HG02885 (cell line): ENCODE measurements at regions not wholly inside any gene's neighbourhood (a gene's known extent, or its start where the extent isn't known, plus 50 kb on each side); places are given as distances from the start of the nearest gene placed in this dataset.
"Not testable (repeated sequence)": the region's sequence is repeated elsewhere in the genome, so short reads cannot be mapped to it uniquely, and the experiment has no call there.

Experiments used
- ATAC-seq: cut with Tn5 transposase; IDR thresholded peaks from one replicate; pipeline ENCODE4 v1.9.1; 2021; ENCODE audit warnings: mild to moderate bottlenecking; ENCODE audit not compliant: unreplicated experiment, poor library complexity

- not testable (repeated sequence) for ATAC-seq
Observed at GRCh38 chr4:20062857-20063256, 188.8 kb upstream of the SLIT2 start.

GRCh38 chr4:20062054-20062453, 189.7 kb upstream of the SLIT2 start:
- no peak for ATAC-seq

GRCh38 chr4:20050768-20051167, 200.9 kb upstream of the SLIT2 start:
- no peak for ATAC-seq

GRCh38 chr4:20049889-20050288, 201.8 kb upstream of the SLIT2 start:
- no peak for ATAC-seq

- no peak for ATAC-seq
Observed at GRCh38 chr4:20046931-20047677, 204.6 kb upstream of the SLIT2 start.

GRCh38 chr4:20046179-20046578, 205.5 kb upstream of the SLIT2 start:
- no peak for ATAC-seq

GRCh38 chr4:20044966-20045365, 206.7 kb upstream of the SLIT2 start:
- ATAC-seq, result no peak

- no peak for ATAC-seq
Observed at GRCh38 chr4:20044502-20044911, 207.2 kb upstream of the SLIT2 start.

GRCh38 chr4:20043991-20044390, 207.7 kb upstream of the SLIT2 start:
- ATAC-seq, result no peak

- ATAC-seq, result no peak
Observed at GRCh38 chr4:20042769-20043168, 208.9 kb upstream of the SLIT2 start.

- no peak for ATAC-seq
Observed at GRCh38 chr4:20041839-20042407, 209.8 kb upstream of the SLIT2 start.

GRCh38 chr4:20037745-20038144, 214.0 kb upstream of the SLIT2 start:
- no peak for ATAC-seq

GRCh38 chr4:20030108-20030507, 221.6 kb upstream of the SLIT2 start:
- no peak for ATAC-seq

GRCh38 chr4:20028645-20029044, 223.1 kb upstream of the SLIT2 start:
- ATAC-seq, result no peak

- ATAC-seq, result no peak
Observed at GRCh38 chr4:20026456-20026855, 225.2 kb upstream of the SLIT2 start.

GRCh38 chr4:20022471-20022870, 229.2 kb upstream of the SLIT2 start:
- ATAC-seq, result no peak

GRCh38 chr4:20020056-20020455, 231.6 kb upstream of the SLIT2 start:
- no peak for ATAC-seq

- ATAC-seq, result no peak
Observed at GRCh38 chr4:20019310-20020015, 232.2 kb upstream of the SLIT2 start.

- no peak for ATAC-seq
Observed at GRCh38 chr4:20017777-20018115, 234.0 kb upstream of the SLIT2 start.

GRCh38 chr4:20017070-20017776, 234.5 kb upstream of the SLIT2 start:
- ATAC-seq, result no peak

- ATAC-seq, result no peak
Observed at GRCh38 chr4:20015636-20016224, 236.0 kb upstream of the SLIT2 start.
